HG02938 (cell line): ENCODE measurements at regions not wholly inside any gene's neighbourhood (a gene's known extent, or its start where the extent isn't known, plus 50 kb on each side); places are given as distances from the start of the nearest gene placed in this dataset.
"Not testable (repeated sequence)": the region's sequence is repeated elsewhere in the genome, so short reads cannot be mapped to it uniquely, and the experiment has no call there.

Source experiments
- ATAC-seq: cut with Tn5 transposase; IDR thresholded peaks from one replicate; pipeline ENCODE4 v1.9.1; 2021; ENCODE audit warnings: mild to moderate bottlenecking, moderate library complexity; ENCODE audit not compliant: unreplicated experiment

GRCh38 chr7:112668561-112668960 lies 121.6 kb downstream of the TMEM168 start:
- no peak for ATAC-seq

- ATAC-seq = no peak
Measured at GRCh38 chr7:112669306-112669705, 120.9 kb downstream of the TMEM168 start.

- no peak for ATAC-seq
Measured at GRCh38 chr7:112670193-112670592, 120.0 kb downstream of the TMEM168 start.

- ATAC-seq = no peak
Measured at GRCh38 chr7:112678626-112679025, 111.6 kb downstream of the TMEM168 start.

GRCh38 chr7:112689466-112690177 lies 100.6 kb downstream of the TMEM168 start:
- not testable (repeated sequence) for ATAC-seq

- no peak for ATAC-seq
Measured at GRCh38 chr7:112692333-112692732, 97.9 kb downstream of the TMEM168 start.

GRCh38 chr7:112697211-112697610 lies 93.0 kb downstream of the TMEM168 start:
- not testable (repeated sequence) for ATAC-seq

GRCh38 chr7:112699725-112700513 lies 90.3 kb downstream of the TMEM168 start:
- no peak for ATAC-seq

- no peak for ATAC-seq
Measured at GRCh38 chr7:112701456-112701855, 88.7 kb downstream of the TMEM168 start.

GRCh38 chr7:112707655-112708054 lies 82.5 kb downstream of the TMEM168 start:
- ATAC-seq = no peak

- no peak for ATAC-seq
Measured at GRCh38 chr7:112708236-112708635, 82.0 kb downstream of the TMEM168 start.
